A673 (cell line): ENCODE measurements at regions not wholly inside any gene's neighbourhood (a gene's known extent, or its start where the extent isn't known, plus 50 kb on each side); places are given as distances from the start of the nearest gene placed in this dataset.

Experiments used
- CTCF ChIP-seq: fragments of 300-800, 200-600 bp; sonication (generic); conservative IDR thresholded peaks from 2 replicates; pipeline ENCODE4 v1.5.1; 2017; ENCODE audit warnings: low read depth, mild to moderate bottlenecking, antibody characterized with exemption, low read length, moderate library complexity, mixed read lengths
- EZH2 ChIP-seq: fragments of 200-600 bp; sonication (generic); IDR thresholded peaks from 2 replicates; pipeline ENCODE4 v1.6.1; 2017; ENCODE audit warnings: borderline replicate concordance, low read depth, mild to moderate bottlenecking, mixed read lengths, antibody characterized with exemption, low read length; ENCODE audit not compliant: poor library complexity, severe bottlenecking

- TF ChIP-seq CTCF (no peak), EZH2 (no peak)
Measured at GRCh38 chr21:35976481-35976880, 83.8 kb downstream of the SETD4 start.
